HG03097 (cell line): ENCODE measurements at regions not wholly inside any gene's neighbourhood (a gene's known extent, or its start where the extent isn't known, plus 50 kb on each side); places are given as distances from the start of the nearest gene placed in this dataset.
"Not testable (repeated sequence)": the region's sequence is repeated elsewhere in the genome, so short reads cannot be mapped to it uniquely, and the experiment has no call there.

Experiments
- ATAC-seq: cut with Tn5 transposase; IDR thresholded peaks from one replicate; pipeline ENCODE4 v1.9.1; 2021; ENCODE audit not compliant: unreplicated experiment, low FRiP score

GRCh38 chr7:94301024-94301586 lies 93.6 kb upstream of the COL1A2 start:
- no peak for ATAC-seq

- ATAC-seq, result no peak
These were observed 91.6 kb upstream of the COL1A2 start for GRCh38 chr7:94303118-94303517.

- no peak for ATAC-seq
These were observed 91.0 kb upstream of the COL1A2 start for GRCh38 chr7:94303695-94304094.

- no peak for ATAC-seq
These were observed 89.8 kb upstream of the COL1A2 start for GRCh38 chr7:94304878-94305277.

GRCh38 chr7:94305836-94306235 lies 88.9 kb upstream of the COL1A2 start:
- no peak for ATAC-seq

GRCh38 chr7:94307399-94308048 lies 87.2 kb upstream of the COL1A2 start:
- ATAC-seq, result no peak

- ATAC-seq, result no peak
These were observed 83.2 kb upstream of the COL1A2 start for GRCh38 chr7:94311515-94311914.

GRCh38 chr7:94313926-94314325 lies 80.8 kb upstream of the COL1A2 start:
- no peak for ATAC-seq

- ATAC-seq, result no peak
These were observed 80.0 kb upstream of the COL1A2 start for GRCh38 chr7:94314413-94315410.

- ATAC-seq, result not testable (repeated sequence)
These were observed 73.6 kb upstream of the COL1A2 start for GRCh38 chr7:94321138-94321537.

- ATAC-seq, result no peak
These were observed 70.9 kb upstream of the COL1A2 start for GRCh38 chr7:94323844-94324243.

GRCh38 chr7:94324380-94325121 lies 70.1 kb upstream of the COL1A2 start:
- ATAC-seq, result no peak

- no peak for ATAC-seq
These were observed 69.6 kb upstream of the COL1A2 start for GRCh38 chr7:94325122-94325475.

- ATAC-seq, result no peak
These were observed 64.2 kb upstream of the COL1A2 start for GRCh38 chr7:94330269-94331020.

- ATAC-seq, result no peak
These were observed 62.1 kb upstream of the COL1A2 start for GRCh38 chr7:94332571-94332970.

- no peak for ATAC-seq
These were observed 60.9 kb upstream of the COL1A2 start for GRCh38 chr7:94333810-94334209.

- ATAC-seq, result no peak
These were observed 59.1 kb upstream of the COL1A2 start for GRCh38 chr7:94335586-94335985.

- ATAC-seq, result no peak
These were observed 58.7 kb upstream of the COL1A2 start for GRCh38 chr7:94336009-94336408.

- no peak for ATAC-seq
These were observed 55.7 kb upstream of the COL1A2 start for GRCh38 chr7:94338921-94339371.

- ATAC-seq, result no peak
These were observed 49.9 kb upstream of the COL1A2 start for GRCh38 chr7:94344826-94345225.
